ENCODE measurements at regions not wholly inside any gene's neighbourhood (a gene's known extent, or its start where the extent isn't known, plus 50 kb on each side); places are given as distances from the start of the nearest gene placed in this dataset.

DNA sequence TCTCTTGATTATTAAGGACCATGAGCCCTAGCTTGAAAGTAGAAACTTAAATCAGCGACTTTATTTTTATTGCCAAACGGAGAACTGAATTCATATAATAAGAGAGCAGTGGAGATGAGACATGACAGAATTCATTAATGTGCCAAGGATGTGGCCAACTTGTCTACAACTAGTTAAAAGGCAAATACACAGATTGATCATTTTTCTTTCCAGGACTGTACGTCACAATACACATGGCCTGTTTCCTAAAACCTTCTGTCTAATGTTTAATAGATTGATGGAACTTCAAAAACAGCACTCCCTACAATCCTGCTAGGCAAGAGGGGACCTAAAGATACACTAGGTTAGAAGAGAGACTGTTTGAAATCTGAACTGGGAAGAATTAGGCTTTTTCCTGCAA, 647.8 kb downstream of the SATB2 start:
- H3K4me1 ChIP-seq (ENCODE audit: control insufficient read depth, insufficient read depth, low read depth, low read length), result no peaks in the 10 kb centered on the region
- H4K91ac ChIP-seq (ENCODE audit: low read length), result no peak overlapping the region
- H3K23ac ChIP-seq (ENCODE audit: low read length in 2 of 2), result no peak overlapping the region
- no peaks in the 10 kb centered on the region for H3K79me1 ChIP-seq (replicated peaks; ENCODE audit: low read length, poor library complexity, severe bottlenecking)
- no peak overlapping the region for H3K4me3 ChIP-seq (ENCODE audit: insufficient read depth in 1 of 2, low read depth in 1 of 2, low read length in 2 of 2)
- no peak overlapping the region for H3K4ac ChIP-seq (ENCODE audit: low read depth in 1 of 2, low read length in 2 of 2)
- 100% methylated on average over 3 of the region's 3 CpGs for WGBS
- no peak overlapping the region for H2BK15ac ChIP-seq (ENCODE audit: low read depth, poor library complexity, severe bottlenecking)
- no peaks in the 10 kb centered on the region for H3K9me3 ChIP-seq (ENCODE audit: control insufficient read depth, low read length)
- no peak overlapping the region for H2AK5ac ChIP-seq (ENCODE audit: low read length, severe bottlenecking)
- H2AFZ ChIP-seq (ENCODE audit: low read depth, low read length), result no peak overlapping the region
- no peak overlapping the region for H2BK120ac ChIP-seq (ENCODE audit: low read depth, low read length)
- H3K18ac ChIP-seq (ENCODE audit: low read depth in 1 of 2, low read length in 2 of 2), result no peak overlapping the region
- H4K8ac ChIP-seq (ENCODE audit: low read length), result no peak overlapping the region
- DNase-seq, result no peak
- H3K4me2 ChIP-seq (ENCODE audit: low read length, poor library complexity, severe bottlenecking), result no peak overlapping the region
- no peak overlapping the region for H3K27ac ChIP-seq (ENCODE audit: low read length, poor library complexity, severe bottlenecking)
- H3K14ac ChIP-seq (ENCODE audit: low read length in 2 of 2), result no peak overlapping the region
- H3K36me3 ChIP-seq (ENCODE audit: control insufficient read depth in 1 of 2, insufficient read depth in 2 of 2, low read depth in 1 of 2, low read length in 2 of 2), result no peaks in the 10 kb centered on the region
- H2BK5ac ChIP-seq (ENCODE audit: low read depth, low read length, poor library complexity, severe bottlenecking), result no peak overlapping the region
- H3K9ac ChIP-seq (ENCODE audit: low read length), result no peak overlapping the region
- H2BK12ac ChIP-seq (ENCODE audit: low read length in 2 of 2), result no peak overlapping the region
- no peaks in the 10 kb centered on the region for H3K27me3 ChIP-seq (ENCODE audit: control insufficient read depth in 1 of 2, insufficient read depth in 1 of 2, low read length in 2 of 2)

DNA sequence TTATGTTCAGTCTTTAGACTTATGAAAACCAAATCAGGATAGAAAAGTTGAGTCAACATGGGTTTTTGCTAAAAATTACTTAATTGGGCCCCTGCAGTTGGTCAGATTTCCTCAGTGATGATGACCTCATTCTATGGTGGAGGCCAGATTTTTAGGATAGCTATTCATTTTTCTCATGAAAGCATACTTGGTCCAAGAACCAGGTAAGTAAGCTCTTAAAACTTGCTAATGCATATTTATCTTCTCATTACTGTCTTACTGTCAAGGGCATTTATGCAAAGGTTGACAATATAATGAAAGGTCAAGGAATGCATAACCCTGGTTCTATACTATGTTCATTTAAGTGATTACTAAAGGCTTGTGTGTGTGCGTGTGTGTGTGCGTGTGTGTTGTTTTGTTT, 650.6 kb downstream of the SATB2 start:
- no peaks in the 10 kb centered on the region for H3K27me3 ChIP-seq (ENCODE audit: control insufficient read depth in 1 of 2, insufficient read depth in 1 of 2, low read length in 2 of 2)
- H2BK5ac ChIP-seq (ENCODE audit: low read depth, low read length, poor library complexity, severe bottlenecking), result no peak overlapping the region
- no peak overlapping the region for H2AFZ ChIP-seq (ENCODE audit: low read depth, low read length)
- H3K23ac ChIP-seq (ENCODE audit: low read length in 2 of 2), result no peak overlapping the region
- WGBS, result 91% methylated on average over 2 of the region's 2 CpGs
- H3K36me3 ChIP-seq (ENCODE audit: control insufficient read depth in 1 of 2, insufficient read depth in 2 of 2, low read depth in 1 of 2, low read length in 2 of 2), result no peaks in the 10 kb centered on the region
- no peak overlapping the region for H2BK15ac ChIP-seq (ENCODE audit: low read depth, poor library complexity, severe bottlenecking)
- H3K4ac ChIP-seq (ENCODE audit: low read depth in 1 of 2, low read length in 2 of 2), result no peak overlapping the region
- H3K9ac ChIP-seq (ENCODE audit: low read length), result no peak overlapping the region
- no peak overlapping the region for H3K4me3 ChIP-seq (ENCODE audit: insufficient read depth in 1 of 2, low read depth in 1 of 2, low read length in 2 of 2)
- no peaks in the 10 kb centered on the region for H3K79me1 ChIP-seq (replicated peaks; ENCODE audit: low read length, poor library complexity, severe bottlenecking)
- H3K9me3 ChIP-seq (ENCODE audit: control insufficient read depth, low read length), result no peaks in the 10 kb centered on the region
- H3K4me1 ChIP-seq (ENCODE audit: control insufficient read depth, insufficient read depth, low read depth, low read length), result no peaks in the 10 kb centered on the region
- no peak for DNase-seq
- H3K27ac ChIP-seq (ENCODE audit: low read length, poor library complexity, severe bottlenecking), result no peak overlapping the region
- H3K18ac ChIP-seq (ENCODE audit: low read depth in 1 of 2, low read length in 2 of 2), result no peak overlapping the region
- H2BK120ac ChIP-seq (ENCODE audit: low read depth, low read length), result no peak overlapping the region
- no peak overlapping the region for H2AK5ac ChIP-seq (ENCODE audit: low read length, severe bottlenecking)
- no peak overlapping the region for H4K8ac ChIP-seq (ENCODE audit: low read length)
- H2BK12ac ChIP-seq (ENCODE audit: low read length in 2 of 2), result no peak overlapping the region
- H4K91ac ChIP-seq (ENCODE audit: low read length), result no peak overlapping the region
- no peak overlapping the region for H3K4me2 ChIP-seq (ENCODE audit: low read length, poor library complexity, severe bottlenecking)
- no peak overlapping the region for H3K14ac ChIP-seq (ENCODE audit: low read length in 2 of 2)

DNA sequence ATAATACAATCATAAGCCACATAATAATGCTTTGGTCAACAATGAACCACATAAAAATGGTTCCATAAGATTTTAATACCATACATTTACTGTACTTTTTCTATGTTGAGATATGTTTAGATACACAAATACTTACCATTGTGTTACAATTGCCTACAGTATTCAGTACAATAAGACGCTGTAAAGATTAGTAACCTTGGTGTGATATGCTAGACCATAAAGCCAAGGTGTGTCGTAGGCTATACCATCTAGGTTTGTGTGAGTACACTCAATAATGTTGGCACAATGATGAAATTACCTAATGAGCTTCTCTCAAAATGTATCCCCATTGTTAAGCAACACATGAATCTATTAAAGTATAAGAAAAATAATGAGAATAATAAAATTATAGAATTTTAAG, 662.3 kb downstream of the SATB2 start:
- no peaks in the 10 kb centered on the region for H3K9me3 ChIP-seq (ENCODE audit: control insufficient read depth, low read length)
- H3K14ac ChIP-seq (ENCODE audit: low read length in 2 of 2), result no peak overlapping the region
- H3K4me1 ChIP-seq (ENCODE audit: control insufficient read depth, insufficient read depth, low read depth, low read length), result no peaks in the 10 kb centered on the region
- H3K9ac ChIP-seq (ENCODE audit: low read length), result no peak overlapping the region
- H3K4ac ChIP-seq (ENCODE audit: low read depth in 1 of 2, low read length in 2 of 2), result no peak overlapping the region
- no peak overlapping the region for H4K91ac ChIP-seq (ENCODE audit: low read length)
- no peak overlapping the region for H2BK12ac ChIP-seq (ENCODE audit: low read length in 2 of 2)
- no peak overlapping the region for H2BK120ac ChIP-seq (ENCODE audit: low read depth, low read length)
- no peak overlapping the region for H3K4me2 ChIP-seq (ENCODE audit: low read length, poor library complexity, severe bottlenecking)
- H3K36me3 ChIP-seq (ENCODE audit: control insufficient read depth in 1 of 2, insufficient read depth in 2 of 2, low read depth in 1 of 2, low read length in 2 of 2), result no peaks in the 10 kb centered on the region
- no peak overlapping the region for H2AFZ ChIP-seq (ENCODE audit: low read depth, low read length)
- no peaks in the 10 kb centered on the region for H3K79me1 ChIP-seq (replicated peaks; ENCODE audit: low read length, poor library complexity, severe bottlenecking)
- H2BK15ac ChIP-seq (ENCODE audit: low read depth, poor library complexity, severe bottlenecking), result no peak overlapping the region
- no peak overlapping the region for H2BK5ac ChIP-seq (ENCODE audit: low read depth, low read length, poor library complexity, severe bottlenecking)
- H3K27ac ChIP-seq (ENCODE audit: low read length, poor library complexity, severe bottlenecking), result no peak overlapping the region
- no peaks in the 10 kb centered on the region for H3K27me3 ChIP-seq (ENCODE audit: control insufficient read depth in 1 of 2, insufficient read depth in 1 of 2, low read length in 2 of 2)
- no peak overlapping the region for H3K4me3 ChIP-seq (ENCODE audit: insufficient read depth in 1 of 2, low read depth in 1 of 2, low read length in 2 of 2)
- H2AK5ac ChIP-seq (ENCODE audit: low read length, severe bottlenecking), result no peak overlapping the region
- WGBS, result 80% methylated on average over 2 of the region's 2 CpGs
- no peak overlapping the region for H4K8ac ChIP-seq (ENCODE audit: low read length)
- H3K18ac ChIP-seq (ENCODE audit: low read depth in 1 of 2, low read length in 2 of 2), result no peak overlapping the region
- no peak overlapping the region for H3K23ac ChIP-seq (ENCODE audit: low read length in 2 of 2)
- no peak for DNase-seq

DNA sequence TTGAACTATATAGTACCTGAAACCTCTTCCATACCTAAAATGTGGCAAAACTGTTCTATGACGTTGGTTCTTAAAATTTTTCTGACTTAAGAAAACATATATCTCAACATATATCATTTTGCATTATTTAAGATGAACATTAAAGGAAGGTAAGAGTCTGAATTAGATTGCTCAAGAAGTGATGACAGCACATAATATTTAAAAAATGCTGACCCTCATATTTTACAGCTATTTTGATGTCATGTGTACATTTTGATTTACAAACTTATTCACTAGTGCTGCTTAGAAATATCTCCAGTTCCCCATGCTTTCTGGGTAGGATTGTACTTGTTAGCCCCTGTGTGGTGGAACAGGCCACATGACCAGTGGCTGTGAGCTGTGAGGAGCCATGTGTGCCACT, 666.1 kb downstream of the SATB2 start:
- Histone ChIP-seq H4K8ac (ENCODE audit: low read length) (no peak overlapping the region), H3K9ac (ENCODE audit: low read length) (no peak overlapping the region), H3K27ac (ENCODE audit: low read length, poor library complexity, severe bottlenecking) (no peak overlapping the region), H3K18ac (ENCODE audit: low read depth in 1 of 2, low read length in 2 of 2) (no peak overlapping the region), H3K4me2 (ENCODE audit: low read length, poor library complexity, severe bottlenecking) (no peak overlapping the region), H4K91ac (ENCODE audit: low read length) (no peak overlapping the region), H3K4me1 (ENCODE audit: control insufficient read depth, insufficient read depth, low read depth, low read length) (no peaks in the 10 kb centered on the region), H2BK15ac (ENCODE audit: low read depth, poor library complexity, severe bottlenecking) (no peak overlapping the region), H2BK5ac (ENCODE audit: low read depth, low read length, poor library complexity, severe bottlenecking) (no peak overlapping the region), H3K79me1 (replicated peaks; ENCODE audit: low read length, poor library complexity, severe bottlenecking) (no peaks in the 10 kb centered on the region), H2AK5ac (ENCODE audit: low read length, severe bottlenecking) (no peak overlapping the region), H3K23ac (ENCODE audit: low read length in 2 of 2) (no peak overlapping the region), H3K36me3 (ENCODE audit: control insufficient read depth in 1 of 2, insufficient read depth in 2 of 2, low read depth in 1 of 2, low read length in 2 of 2) (no peaks in the 10 kb centered on the region), H3K4me3 (ENCODE audit: insufficient read depth in 1 of 2, low read depth in 1 of 2, low read length in 2 of 2) (no peak overlapping the region), H3K27me3 (ENCODE audit: control insufficient read depth in 1 of 2, insufficient read depth in 1 of 2, low read length in 2 of 2) (no peaks in the 10 kb centered on the region), H2AFZ (ENCODE audit: low read depth, low read length) (no peak overlapping the region), H2BK120ac (ENCODE audit: low read depth, low read length) (no peak overlapping the region), H3K9me3 (ENCODE audit: control insufficient read depth, low read length) (no peaks in the 10 kb centered on the region), H3K4ac (ENCODE audit: low read depth in 1 of 2, low read length in 2 of 2) (no peak overlapping the region), H3K14ac (ENCODE audit: low read length in 2 of 2) (no peak overlapping the region), H2BK12ac (ENCODE audit: low read length in 2 of 2) (no peak overlapping the region)
- no CpG with 5 or more reads among the region's 1 CpG for WGBS
- no peak for DNase-seq
